HepG2 (cell line): ENCODE measurements at regions not wholly inside any gene's neighbourhood (a gene's known extent, or its start where the extent isn't known, plus 50 kb on each side); places are given as distances from the start of the nearest gene placed in this dataset.

Source experiments
- ATAC-seq: fragments of 200-7000 bp; cut with Tn5 transposase; 3 replicates; pipeline ENCODE4 v1.9.1; 2020; ENCODE audit warnings: mild to moderate bottlenecking, moderate library complexity
- BruUV-seq: library from RNA; stranded (reverse); fragments of 400-500 nt; replicated peaks from 2 replicates; lab custom pipeline; 2021; lab: Mats Ljungman, UMichigan
- CTCF ChIA-PET: fragments of 300-600 bp; formaldehyde crosslinking; extraction: SDS; loops from one replicate; lab custom pipeline; 2021; ENCODE audit warnings: low total read pairs, inconsistent platforms, low intra/inter-chr PET ratio; lab: Yijun Ruan, JAX
- POLR2A ChIA-PET: fragments of 350-600 bp; sonication (Branson Sonifier 250); formaldehyde crosslinking; loops from one replicate; lab custom pipeline; 2020; ENCODE audit warnings: antibody characterized with exemption, inconsistent platforms; lab: Yijun Ruan, JAX
- DNase-seq: peaks from one replicate; pipeline ENCODE4 v3.0.0-alpha.2; 2015; ENCODE audit warnings: low spot score
- FAIRE-seq: peaks from 3 replicates; lab custom pipeline; 2011; peaks lifted over from hg19 to GRCh38; lab: Jason Lieb, UNC
- H2AFZ ChIP-seq: one replicate; pipeline ENCODE4 v1.6.1; 2011; ENCODE audit warnings: low read length, inconsistent platforms
- H3K27ac ChIP-seq: fragments of 300-600 bp; 3 replicates; pipeline ENCODE4 v1.8.0; 2011; ENCODE audit warnings: mixed run types, mild to moderate bottlenecking, mixed read lengths, low read length, inconsistent platforms; ENCODE audit not compliant: insufficient read depth; ENCODE audit errors: extremely low read length
- H3K27me3 ChIP-seq, 2 experiments: fragments of 200-600 bp in 1 of 2; 2 replicates in 1 of 2; 3 replicates in 1 of 2; pipeline versions ENCODE4 v1.6.0 to v1.8.0; 2011; ENCODE audit warnings: low read length in 2 of 2, mild to moderate bottlenecking in 2 of 2, moderate library complexity in 2 of 2, inconsistent platforms in 1 of 2; ENCODE audit not compliant: insufficient read depth in 2 of 2, control insufficient read depth in 1 of 2
- H3K36me3 ChIP-seq, 2 experiments: fragments of 200-600 bp in 1 of 2; replicated peaks in 1 of 2; 2 replicates in 1 of 2; 3 replicates in 1 of 2; pipeline versions ENCODE4 v1.5.1 to v1.8.0; 2011; ENCODE audit warnings: low read length in 2 of 2, inconsistent platforms in 1 of 2; ENCODE audit not compliant: insufficient read depth in 2 of 2, control insufficient read depth in 1 of 2
- H3K4me1 ChIP-seq: 2 replicates; pipeline ENCODE4 v1.5.1; 2012; ENCODE audit warnings: low read length, inconsistent platforms; ENCODE audit not compliant: insufficient read depth
- H3K4me2 ChIP-seq: 2 replicates; pipeline ENCODE4 v1.6.0; 2011; ENCODE audit warnings: low read depth, low read length, inconsistent platforms
- H3K4me3 ChIP-seq, 3 experiments: fragments of 200-600 bp in 1 of 3; sonication (generic), shearing (Covaris generic) in 1 of 3; replicated peaks in 1 of 3; 2 replicates each; pipeline ENCODE4 v1.5.1; 2011 to 2016; ENCODE audit warnings: low read length in 3 of 3, inconsistent platforms in 2 of 3, low read depth in 2 of 3, mild to moderate bottlenecking in 2 of 3, control low read depth in 1 of 3, mixed read lengths in 1 of 3; ENCODE audit not compliant: insufficient read depth in 1 of 3
- H3K79me2 ChIP-seq: one replicate; pipeline ENCODE4 v1.6.1; 2011; ENCODE audit warnings: low read length, inconsistent platforms; ENCODE audit not compliant: insufficient read depth
- H3K9ac ChIP-seq: 2 replicates; pipeline ENCODE4 v1.6.0; 2011; ENCODE audit warnings: mild to moderate bottlenecking, low read depth, low read length, inconsistent platforms; ENCODE audit not compliant: insufficient read depth
- H3K9me3 ChIP-seq: 2 replicates; pipeline ENCODE4 v1.5.1; 2012; ENCODE audit warnings: mild to moderate bottlenecking, low read length
- H4K20me1 ChIP-seq: 2 replicates; pipeline ENCODE4 v1.6.0; 2011; ENCODE audit warnings: inconsistent platforms, mild to moderate bottlenecking, low read length, moderate library complexity; ENCODE audit not compliant: insufficient read depth
- CC2D1A ChIP-seq: sonication (generic); formaldehyde crosslinking; IDR thresholded peaks from 2 replicates; pipeline ENCODE4 v1.8.1; 2023; ENCODE audit warnings: mild to moderate bottlenecking, missing genetic modification reagents
- CSRNP1 ChIP-seq: sonication (generic); formaldehyde crosslinking; IDR thresholded peaks from 2 replicates; pipeline ENCODE4 v1.8.1; 2023; ENCODE audit warnings: mild to moderate bottlenecking, missing genetic modification reagents
- ETS1 ChIP-seq: sonication (generic); formaldehyde crosslinking; IDR thresholded peaks from 2 replicates; pipeline ENCODE4 v1.4.0; 2020; ENCODE audit warnings: missing genetic modification reagents
- HNRNPK ChIP-seq: fragments of 200-400 bp; formaldehyde crosslinking; IDR thresholded peaks from 2 replicates; pipeline ENCODE4 v1.6.1; 2018; ENCODE audit warnings: low read length, low read depth, moderate library complexity, mild to moderate bottlenecking; ENCODE audit not compliant: poor library complexity, severe bottlenecking
- MAZ ChIP-seq, 2 experiments: sonication (generic) in 1 of 2; formaldehyde crosslinking in 1 of 2; IDR thresholded peaks; 2 replicates each; pipeline versions ENCODE4 v1.5.0 to v1.6.1; 2012 to 2020; ENCODE audit warnings: low read depth in 2 of 2, mild to moderate bottlenecking in 2 of 2, borderline replicate concordance in 1 of 2, improper control_type of control experiment in 1 of 2, low read length in 1 of 2, missing genetic modification reagents in 1 of 2, moderate library complexity in 1 of 2
- NKX3-1 ChIP-seq: sonication (generic); formaldehyde crosslinking; IDR thresholded peaks from 2 replicates; pipeline ENCODE4 v1.5.0; 2020; ENCODE audit warnings: missing genetic modification reagents
- SNAPC2 ChIP-seq: sonication (generic); formaldehyde crosslinking; IDR thresholded peaks from 2 replicates; pipeline ENCODE4 v1.8.1; 2022; ENCODE audit warnings: mild to moderate bottlenecking, missing genetic modification reagents
- SP5 ChIP-seq: IDR thresholded peaks from 2 replicates; pipeline ENCODE4 v1.6.1; 2016; ENCODE audit warnings: low read depth, borderline replicate concordance
- TBP ChIP-seq: sonication (generic); formaldehyde crosslinking; IDR thresholded peaks from 2 replicates; pipeline ENCODE4 v1.5.0; 2020; ENCODE audit warnings: missing genetic modification reagents
- ZBTB1 ChIP-seq: sonication (generic); formaldehyde crosslinking; IDR thresholded peaks from 2 replicates; pipeline ENCODE4 v1.4.0; 2020; ENCODE audit warnings: missing genetic modification reagents, borderline replicate concordance
- ZBTB4 ChIP-seq: sonication (generic); formaldehyde crosslinking; IDR thresholded peaks from 2 replicates; pipeline ENCODE4 v1.4.0; 2020; ENCODE audit warnings: missing genetic modification reagents, mild to moderate bottlenecking, borderline replicate concordance
- ZBTB7A ChIP-seq: sonication (generic); formaldehyde crosslinking; IDR thresholded peaks from 2 replicates; pipeline ENCODE4 v1.8.0; 2022; ENCODE audit warnings: mild to moderate bottlenecking, missing genetic modification reagents
- ZNF510 ChIP-seq: sonication (generic); formaldehyde crosslinking; IDR thresholded peaks from 2 replicates; pipeline ENCODE4 v1.4.0; 2020; ENCODE audit warnings: low read depth, mild to moderate bottlenecking, missing genetic modification reagents
- ZNF709 ChIP-seq: sonication (generic); formaldehyde crosslinking; IDR thresholded peaks from 2 replicates; pipeline ENCODE4 v1.5.0; 2020; ENCODE audit warnings: mild to moderate bottlenecking, missing genetic modification reagents
- ZNF746 ChIP-seq: sonication (generic); formaldehyde crosslinking; IDR thresholded peaks from 2 replicates; pipeline ENCODE4 v1.8.0; 2022; ENCODE audit warnings: mild to moderate bottlenecking, missing genetic modification reagents
- ZNF792 ChIP-seq: IDR thresholded peaks from 2 replicates; pipeline ENCODE4 v1.6.1; 2016
- WGBS: methylation state at CpG from one replicate; pipeline ENCODE4 v1.1.6; 2017; ENCODE audit warnings: low lambda C conversion rate; 5-methylcytosine and 5-hydroxymethylcytosine counted together
- in situ Hi-C: cut with HindIII; loops from 2 replicates; pipeline ENCODE4 v1.10.0; 2017; ENCODE audit warnings: low pct_unique_long_range_greater_than_20kb; ENCODE audit not compliant: extremely low pct_ligation_motif_present
- intact Hi-C: fragments of 100-400 bp; cut with micrococcal nuclease; formaldehyde crosslinking; loops from one replicate; pipeline ENCODE4 v1.10.0; 2022; ENCODE audit not compliant: unreplicated experiment

DNA sequence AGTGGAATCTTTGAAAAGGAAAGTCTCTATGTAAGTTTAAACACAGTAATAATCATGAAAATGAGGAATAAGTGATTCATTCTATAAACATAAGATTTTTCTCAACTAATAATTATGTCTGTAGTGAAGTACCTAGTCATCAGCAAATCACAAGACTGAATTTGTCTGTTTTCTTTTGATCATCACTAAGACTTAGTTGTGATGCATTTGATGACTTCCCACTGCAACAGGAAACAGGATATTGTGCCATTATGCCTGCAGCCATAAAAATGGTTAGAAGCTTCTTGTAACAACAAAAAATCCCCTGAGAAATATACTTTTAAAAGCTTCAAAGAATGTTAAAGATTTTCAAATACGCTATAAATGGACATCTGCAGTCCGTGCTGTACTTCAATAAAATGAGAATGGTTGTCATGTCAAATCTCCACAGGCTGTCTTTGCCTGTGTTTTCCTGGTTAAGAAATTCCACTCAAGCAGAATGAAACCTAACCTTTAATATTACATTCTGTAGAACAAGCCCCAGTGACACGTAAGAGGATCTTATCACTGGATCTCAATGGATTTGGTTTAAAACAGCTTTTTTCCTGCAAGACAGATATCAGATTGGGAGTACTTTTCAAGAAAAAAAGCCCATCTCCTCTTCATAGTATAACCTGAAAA, 1262.3 kb upstream of the PHF14 start:
- peaks cover 73% of the 10 kb centered on the region for H3K9me3 ChIP-seq
- no TSS peak for BruUV-seq
- ATAC-seq (no peak), DNase-seq (no peak), FAIRE-seq (no peak)
- no peak overlapping the region for H3K9ac ChIP-seq
- no peaks in the 10 kb centered on the region for H3K27me3 ChIP-seq
- TF ChIP-seq ZNF792 (CRISPR knock-in tag) (no peak), ZBTB4 (CRISPR knock-in tag) (no peak), ZBTB1 (CRISPR knock-in tag) (no peak), SP5 (CRISPR knock-in tag) (no peak), MAZ (IDR thresholded peaks at IDR 0.05; ENCODE audit: borderline replicate concordance, low read depth, low read length) (no peak), MAZ (CRISPR knock-in tag; IDR thresholded peaks at IDR 0.05; ENCODE audit: low read depth) (no peak), ZNF510 (no peak), CC2D1A (CRISPR knock-in tag) (no peak), TBP (CRISPR knock-in tag) (no peak), ZNF709 (CRISPR knock-in tag) (no peak), SNAPC2 (CRISPR knock-in tag) (no peak), ZBTB7A (CRISPR knock-in tag) (no peak), ETS1 (CRISPR knock-in tag) (no peak), NKX3-1 (CRISPR knock-in tag) (no peak), ZNF746 (CRISPR knock-in tag) (no peak), CSRNP1 (CRISPR knock-in tag) (no peak), HNRNPK (no peak)
- intact Hi-C loops (no loop called here), in situ Hi-C loops (no loop called here)
- H3K4me3 ChIP-seq, result no peak overlapping the region
- H2AFZ ChIP-seq, result no peak overlapping the region
- H3K79me2 ChIP-seq, result no peaks in the 10 kb centered on the region
- H4K20me1 ChIP-seq, result no peaks in the 10 kb centered on the region
- CTCF ChIA-PET, result no interaction called here
- no peak overlapping the region for H3K4me2 ChIP-seq
- 20% methylated on average over 3 of the region's 3 CpGs for WGBS
- POLR2A ChIA-PET, result no interaction called here
- no peak overlapping the region for H3K27ac ChIP-seq
- no peaks in the 10 kb centered on the region for H3K4me1 ChIP-seq
- H3K36me3 ChIP-seq, result no peaks in the 10 kb centered on the region
